Fibroblast of villous mesenchyme (primary cell): ENCODE measurements at regions not wholly inside any gene's neighbourhood (a gene's known extent, or its start where the extent isn't known, plus 50 kb on each side); places are given as distances from the start of the nearest gene placed in this dataset.

Experiments used
- DNase-seq: peaks from one replicate; pipeline ENCODE4 v3.0.0-alpha.2; 2010; ENCODE audit warnings: low read depth
- H3K4me3 ChIP-seq: 2 replicates; pipeline ENCODE4 v1.5.1; 2011; ENCODE audit warnings: low read depth, mild to moderate bottlenecking, low read length
- CTCF ChIP-seq: IDR thresholded peaks from 2 replicates; pipeline ENCODE4 v1.5.1; 2012; ENCODE audit warnings: low read depth, mild to moderate bottlenecking, low read length; ENCODE audit not compliant: insufficient read depth

DNA sequence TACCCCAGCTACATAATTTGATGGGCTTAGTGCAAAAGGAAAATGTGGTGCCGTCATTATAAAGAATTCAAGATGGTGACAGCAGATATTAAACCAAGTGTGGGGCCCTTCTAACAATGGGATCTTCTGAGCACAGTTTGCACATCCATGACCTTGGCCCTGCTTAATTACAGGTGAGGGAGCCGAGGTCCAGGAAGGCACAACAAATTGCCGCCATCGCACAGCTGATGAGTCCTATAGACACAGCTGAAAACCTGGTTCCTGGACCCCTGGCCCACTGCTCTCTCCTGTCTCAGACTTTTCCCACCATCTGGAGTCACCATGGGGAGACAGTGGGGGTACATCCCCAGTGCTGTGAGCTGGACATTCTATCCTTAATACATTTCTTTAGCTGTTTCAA lies 95.8 kb upstream of the MAP4K3 start:
- TF ChIP-seq CTCF: no peak
- no peak overlapping the region for H3K4me3 ChIP-seq
- no peak for DNase-seq

- TF ChIP-seq CTCF: no peak
- DNase-seq: no peak
- H3K4me3 ChIP-seq: no peak overlapping the region
These were observed 97.1 kb upstream of the MAP4K3 start for GRCh38 chr2:39534095-39534711.

GRCh38 chr2:39535636-39536185 lies 98.6 kb upstream of the MAP4K3 start:
- TF ChIP-seq CTCF: no peak
- no peak for DNase-seq
- H3K4me3 ChIP-seq: no peak overlapping the region

GRCh38 chr2:39537150-39537549 lies 100.1 kb upstream of the MAP4K3 start:
- no peak for DNase-seq
- H3K4me3 ChIP-seq: no peak overlapping the region
- TF ChIP-seq CTCF: no peak

- no peak for DNase-seq
- TF ChIP-seq CTCF: no peak
- H3K4me3 ChIP-seq: no peak overlapping the region
These were observed 101.6 kb upstream of the MAP4K3 start for GRCh38 chr2:39538718-39539117.

- DNase-seq: no peak
- no peak overlapping the region for H3K4me3 ChIP-seq
- TF ChIP-seq CTCF: no peak
These were observed 103.3 kb upstream of the MAP4K3 start for GRCh38 chr2:39540414-39540813.
